B cell (primary cell): ENCODE measurements at regions not wholly inside any gene's neighbourhood (a gene's known extent, or its start where the extent isn't known, plus 50 kb on each side); places are given as distances from the start of the nearest gene placed in this dataset.

ENCODE experiments used
- ATAC-seq: fragments of 200-7000 bp; cut with Tn5 transposase; one replicate; pipeline ENCODE4 v1.10.0; 2021; ENCODE audit warnings: low read depth, mild to moderate bottlenecking, moderate number of reproducible peaks, moderate library complexity
- CTCF ChIA-PET: fragments of 350-600 bp; sonication (Branson Sonifier 250); formaldehyde crosslinking; loops from one replicate; lab custom pipeline; 2021; ENCODE audit warnings: antibody characterized with exemption, inconsistent platforms; lab: Charles Lee
- POLR2A ChIA-PET: fragments of 350-600 bp; sonication (Branson Sonifier 250); formaldehyde crosslinking; loops from one replicate; lab custom pipeline; 2021; ENCODE audit warnings: antibody characterized with exemption; lab: Charles Lee
- DNase-seq: peaks from one replicate; pipeline ENCODE4 v3.0.0; 2013
- H2AFZ ChIP-seq: 2 replicates; pipeline ENCODE4 v1.6.1; 2012; ENCODE audit warnings: mild to moderate bottlenecking, low read depth, low read length; ENCODE audit not compliant: insufficient read depth, poor library complexity, severe bottlenecking
- H3K27ac ChIP-seq, 2 donors: 1 replicate in 1 of 2; 2 replicates in 1 of 2; pipeline ENCODE4 v1.5.1; 2012 to 2013; ENCODE audit warnings: low read length in 2 of 2, mild to moderate bottlenecking in 2 of 2, moderate library complexity in 1 of 2
- H3K27me3 ChIP-seq, 4 experiments: fragments of 200-600 bp in 1 of 4; sonication (generic) in 1 of 4; replicated peaks in 1 of 4; 1 replicate in 2 of 4; 2 replicates in 2 of 4; pipeline versions ENCODE4 v1.6.1 to v1.7.0; 2013 to 2016; ENCODE audit warnings: low read length in 3 of 4, mild to moderate bottlenecking in 2 of 4, mixed read lengths in 1 of 4, moderate library complexity in 1 of 4; ENCODE audit not compliant: insufficient read depth in 4 of 4, control insufficient read depth in 3 of 4; ENCODE audit errors: control extremely low read depth in 1 of 4
- H3K36me3 ChIP-seq, 2 experiments: replicated peaks in 1 of 2; 1 replicate in 1 of 2; 2 replicates in 1 of 2; pipeline versions ENCODE4 v1.6.1 to v1.7.1; 2013; ENCODE audit warnings: low read length in 1 of 2; ENCODE audit not compliant: insufficient read depth in 2 of 2, control insufficient read depth in 1 of 2; ENCODE audit errors: control extremely low read depth in 1 of 2, extremely low read depth in 1 of 2
- H3K4me1 ChIP-seq, 2 donors: fragments of 200-600 bp in 1 of 2; sonication (generic) in 1 of 2; 1 replicate in 1 of 2; 2 replicates in 1 of 2; pipeline versions ENCODE4 v1.5.1 to v1.6.1; 2013 to 2017; ENCODE audit warnings: low read length in 2 of 2; ENCODE audit not compliant: control insufficient read depth in 2 of 2, insufficient read depth in 2 of 2
- H3K4me2 ChIP-seq: replicated peaks from 2 replicates; pipeline ENCODE3; 2012; ENCODE audit warnings: mild to moderate bottlenecking, low read depth, low read length; ENCODE audit not compliant: poor library complexity, severe bottlenecking
- H3K4me3 ChIP-seq, 5 experiments: fragments of 200-600 bp in 1 of 5; sonication (generic) in 1 of 5; 1 replicate in 3 of 5; 2 replicates in 2 of 5; pipeline versions ENCODE4 v1.5.1 to v1.7.0; 2011 to 2016; ENCODE audit warnings: low read length in 4 of 5, mild to moderate bottlenecking in 4 of 5, low read depth in 2 of 5, control low read depth in 1 of 5, moderate library complexity in 1 of 5; ENCODE audit not compliant: insufficient read depth in 1 of 5; ENCODE audit errors: control extremely low read depth in 1 of 5, extremely low read depth in 1 of 5
- H3K79me2 ChIP-seq: fragments of 200-600 bp; sonication (generic); one replicate; pipeline ENCODE4 v1.6.0; 2016; ENCODE audit warnings: low read length; ENCODE audit not compliant: control insufficient read depth, insufficient read depth
- H3K9ac ChIP-seq: fragments of 200-600 bp; sonication (generic); 2 replicates; pipeline ENCODE4 v1.6.1; 2017; ENCODE audit warnings: mild to moderate bottlenecking, low read length, moderate library complexity
- H3K9me3 ChIP-seq, 3 donors: one replicate each; pipeline versions ENCODE4 v1.6.1 to v1.7.1; 2013; ENCODE audit warnings: low read length in 2 of 3; ENCODE audit not compliant: control insufficient read depth in 2 of 3, insufficient read depth in 1 of 3; ENCODE audit errors: control extremely low read depth in 1 of 3
- H4K20me1 ChIP-seq: 2 replicates; pipeline ENCODE4 v1.6.0; 2012; ENCODE audit warnings: mild to moderate bottlenecking, low read length; ENCODE audit not compliant: insufficient read depth, control insufficient read depth, poor library complexity, severe bottlenecking
- H3K27ac Mint-ChIP-seq: one replicate; pipeline ENCODE4 v1.8.0; 2021; ENCODE audit warnings: mixed read lengths
- H3K27me3 Mint-ChIP-seq: one replicate; pipeline ENCODE4 v1.8.0; 2021; ENCODE audit warnings: mixed read lengths
- H3K4me1 Mint-ChIP-seq: one replicate; pipeline ENCODE4 v1.8.0; 2021; ENCODE audit warnings: mixed read lengths
- H3K4me3 Mint-ChIP-seq: one replicate; pipeline ENCODE4 v1.8.0; 2021; ENCODE audit warnings: mixed read lengths
- H3K9me3 Mint-ChIP-seq: one replicate; pipeline ENCODE4 v1.8.0; 2022; ENCODE audit warnings: mixed read lengths; ENCODE audit not compliant: insufficient read depth
- EZH2 ChIP-seq: IDR thresholded peaks from 2 replicates; pipeline ENCODE4 v1.6.1; 2012; ENCODE audit warnings: borderline replicate concordance, low read depth, mild to moderate bottlenecking, moderate library complexity, low read length; ENCODE audit not compliant: insufficient read depth, poor library complexity, severe bottlenecking
- WGBS: methylation state at CpG from one replicate; pipeline ENCODE4 v1.1.5; 2013; ENCODE audit warnings: missing lambda C conversion rate; ENCODE audit not compliant: insufficient coverage; 5-methylcytosine and 5-hydroxymethylcytosine counted together
- intact Hi-C: fragments of 100-400 bp; cut with micrococcal nuclease; formaldehyde crosslinking; loops from one replicate; pipeline ENCODE4 v1.10.0; 2022
- TF ChIP-seq, protein P1 (sequence below): fragments of 200-600 bp; IDR thresholded peaks from one replicate; pipeline ENCODE4 v1.8.0; 2022; ENCODE audit warnings: antibody characterized with exemption, mild to moderate bottlenecking

DNA sequence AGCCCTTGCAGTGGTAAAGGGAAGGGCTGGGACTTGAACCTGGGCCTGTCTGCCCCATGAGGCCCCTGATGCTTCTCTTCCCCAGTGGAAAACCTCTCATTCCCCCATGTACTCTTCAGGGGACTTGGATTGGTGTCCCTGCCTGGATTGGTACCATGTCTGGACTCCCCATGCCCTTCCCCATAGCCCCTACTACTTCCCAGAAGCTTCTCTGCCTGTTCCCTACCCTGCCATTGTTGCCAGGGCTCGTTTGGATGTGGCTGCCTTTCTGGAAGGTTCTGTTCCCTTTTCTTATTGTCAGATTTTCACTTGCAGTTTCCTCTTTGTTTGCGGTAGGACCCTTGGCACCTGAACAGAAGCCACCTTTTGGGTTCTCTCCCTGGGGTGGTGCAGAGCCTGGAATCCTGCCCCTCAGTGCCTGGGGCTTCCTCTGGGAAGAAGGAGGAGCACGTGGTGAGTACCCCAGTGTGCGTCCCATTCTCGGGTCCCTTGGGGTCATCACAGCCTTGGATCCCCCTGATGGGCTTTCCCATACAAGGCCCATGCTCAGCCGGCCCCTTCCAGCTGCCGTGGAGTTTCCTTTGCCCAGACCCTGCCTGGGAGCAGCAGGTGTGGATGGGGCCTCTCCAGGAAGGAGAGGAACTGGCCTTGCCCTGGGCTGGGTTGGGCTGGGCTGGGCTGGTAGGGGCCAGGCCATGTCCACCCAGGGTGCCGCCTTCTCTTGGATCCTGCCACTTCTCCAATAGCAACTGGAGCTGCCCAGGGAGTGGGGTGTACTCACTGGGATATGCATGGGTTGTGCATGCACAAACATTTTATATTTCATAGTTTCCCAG lies 281.1 kb downstream of the PTPRU start:
- Histone ChIP-seq H3K27ac (no peak overlapping the region), H2AFZ (no peak overlapping the region), H3K9me3 (peaks cover 0 to 6% (median 0%) of the 10 kb centered on the region in 3 donors), H3K4me3 (no peak overlapping the region), H3K79me2 (no peaks in the 10 kb centered on the region), H3K9ac (no peak overlapping the region), H4K20me1 (no peaks in the 10 kb centered on the region), H3K36me3 (no peaks in the 10 kb centered on the region), H3K27me3 (no peaks in the 10 kb centered on the region), H3K4me2 (no peak overlapping the region), H3K4me1 (no peaks in the 10 kb centered on the region)
- DNase-seq (no peak), ATAC-seq (no peak)
- Mint-ChIP-seq H3K4me1 (no peaks in the 10 kb centered on the region), H3K4me3 (no peak overlapping the region), H3K27me3 (peaks cover 8% of the 10 kb centered on the region), H3K9me3 (no peaks in the 10 kb centered on the region), H3K27ac (no peak overlapping the region)
- intact Hi-C loops = no loop called here
- WGBS = 60% methylated on average over 3 of the region's 8 CpGs
- CTCF ChIA-PET = no interaction called here
- POLR2A ChIA-PET = no interaction called here
- TF ChIP-seq, protein P1, sequence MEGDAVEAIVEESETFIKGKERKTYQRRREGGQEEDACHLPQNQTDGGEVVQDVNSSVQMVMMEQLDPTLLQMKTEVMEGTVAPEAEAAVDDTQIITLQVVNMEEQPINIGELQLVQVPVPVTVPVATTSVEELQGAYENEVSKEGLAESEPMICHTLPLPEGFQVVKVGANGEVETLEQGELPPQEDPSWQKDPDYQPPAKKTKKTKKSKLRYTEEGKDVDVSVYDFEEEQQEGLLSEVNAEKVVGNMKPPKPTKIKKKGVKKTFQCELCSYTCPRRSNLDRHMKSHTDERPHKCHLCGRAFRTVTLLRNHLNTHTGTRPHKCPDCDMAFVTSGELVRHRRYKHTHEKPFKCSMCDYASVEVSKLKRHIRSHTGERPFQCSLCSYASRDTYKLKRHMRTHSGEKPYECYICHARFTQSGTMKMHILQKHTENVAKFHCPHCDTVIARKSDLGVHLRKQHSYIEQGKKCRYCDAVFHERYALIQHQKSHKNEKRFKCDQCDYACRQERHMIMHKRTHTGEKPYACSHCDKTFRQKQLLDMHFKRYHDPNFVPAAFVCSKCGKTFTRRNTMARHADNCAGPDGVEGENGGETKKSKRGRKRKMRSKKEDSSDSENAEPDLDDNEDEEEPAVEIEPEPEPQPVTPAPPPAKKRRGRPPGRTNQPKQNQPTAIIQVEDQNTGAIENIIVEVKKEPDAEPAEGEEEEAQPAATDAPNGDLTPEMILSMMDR = no peak
- no peak for TF ChIP-seq EZH2

DNA sequence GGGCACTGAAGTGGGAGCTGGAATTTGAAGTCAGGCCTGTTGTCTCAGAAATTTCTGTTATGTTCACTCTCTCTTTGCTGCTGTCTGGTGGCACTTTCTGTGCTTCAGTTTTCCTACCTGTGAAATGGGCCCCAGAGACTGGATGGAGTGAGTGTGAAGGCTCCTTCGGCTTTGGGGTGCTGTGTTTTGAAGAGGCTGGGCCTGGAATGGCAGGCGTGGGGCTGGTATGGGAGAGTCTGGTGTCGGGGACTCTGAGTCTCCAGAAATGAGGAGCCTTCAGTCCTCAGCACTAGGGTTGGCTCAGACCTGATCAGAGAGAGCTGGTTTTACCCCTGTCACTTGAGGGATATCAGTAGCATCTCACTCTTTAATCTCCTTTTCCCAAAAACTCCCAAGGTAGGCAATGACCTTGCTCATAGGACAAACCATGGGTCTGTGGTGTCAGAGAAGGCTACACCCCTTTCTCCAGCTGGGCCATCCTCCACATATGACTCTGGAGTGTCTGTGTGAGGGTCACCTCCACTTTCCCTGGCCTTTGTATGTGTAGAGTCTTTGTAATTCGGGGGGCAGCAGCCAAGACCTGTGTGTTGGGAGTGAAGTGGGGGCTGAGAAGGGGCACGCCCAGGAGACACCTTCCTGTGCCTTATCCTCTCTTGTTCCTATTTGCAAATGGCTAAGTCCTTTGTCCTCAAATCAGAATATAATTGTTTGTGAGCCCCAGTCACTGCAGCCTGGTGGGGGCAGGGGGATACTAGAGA lies 279.9 kb downstream of the PTPRU start:
- no peaks in the 10 kb centered on the region for H4K20me1 ChIP-seq
- no peak overlapping the region for H3K27ac Mint-ChIP-seq
- DNase-seq (no peak), ATAC-seq (no peak)
- H3K27ac ChIP-seq = no peak overlapping the region
- no peak overlapping the region for H3K4me3 Mint-ChIP-seq
- no peaks in the 10 kb centered on the region for H3K4me1 ChIP-seq
- TF ChIP-seq, protein P1 = no peak
- TF ChIP-seq EZH2 = no peak
- peaks cover 6% of the 10 kb centered on the region for H3K27me3 Mint-ChIP-seq
- no peaks in the 10 kb centered on the region for H3K36me3 ChIP-seq
- no peaks in the 10 kb centered on the region for H3K27me3 ChIP-seq
- 85% methylated on average over 2 of the region's 5 CpGs for WGBS
- peaks cover 0 to 9% (median 0%) of the 10 kb centered on the region in 3 donors for H3K9me3 ChIP-seq
- intact Hi-C loops = no loop called here
- no peak overlapping the region for H3K9ac ChIP-seq
- peaks cover 3% of the 10 kb centered on the region for H3K9me3 Mint-ChIP-seq
- POLR2A ChIA-PET = no interaction called here
- no peak overlapping the region for H2AFZ ChIP-seq
- no peak overlapping the region for H3K4me2 ChIP-seq
- no peak overlapping the region for H3K4me3 ChIP-seq
- CTCF ChIA-PET = no interaction called here
- H3K79me2 ChIP-seq = no peaks in the 10 kb centered on the region
- H3K4me1 Mint-ChIP-seq = no peaks in the 10 kb centered on the region
